NCI-H2107 treated with DMSO at 0.1 percent for 48 hours (cell line): ENCODE measurements at regions not wholly inside any gene's neighbourhood (a gene's known extent, or its start where the extent isn't known, plus 50 kb on each side); places are given as distances from the start of the nearest gene placed in this dataset.
"Not testable (repeated sequence)": the region's sequence is repeated elsewhere in the genome, so short reads cannot be mapped to it uniquely, and the experiment has no call there.

Experiments
- DNase-seq: peaks from one replicate; lab custom pipeline; 2025; ENCODE audit not compliant: unreplicated experiment; lab: John Stamatoyannopoulos, UW

- no peak for DNase-seq
These were observed 339.2 kb downstream of the ADGRL2 start for GRCh38 chr1:82139751-82140468.

DNA sequence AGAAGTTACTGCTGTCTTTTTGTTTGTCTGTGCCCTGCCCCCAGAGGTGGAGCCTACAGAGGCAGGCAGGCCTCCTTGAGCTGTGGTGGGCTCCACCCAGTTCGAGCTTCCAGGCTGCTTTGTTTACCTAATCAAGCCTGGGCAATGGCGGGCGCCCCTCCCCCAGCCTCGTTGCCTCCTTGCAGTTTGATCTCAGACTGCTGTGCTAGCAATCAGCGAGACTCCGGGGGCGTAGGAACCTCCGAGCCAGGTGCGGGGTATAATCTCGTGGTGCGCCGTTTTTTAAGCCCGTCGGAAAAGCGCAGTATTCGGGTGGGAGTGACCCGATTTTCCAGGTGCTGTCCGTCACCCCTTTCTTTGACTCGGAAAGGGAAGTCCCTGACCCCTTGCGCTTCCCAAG, 335.6 kb downstream of the ADGRL2 start:
- not testable (repeated sequence) for DNase-seq

- no peak for DNase-seq
These were observed 325.1 kb downstream of the ADGRL2 start for GRCh38 chr1:82125866-82126265.

GRCh38 chr1:82125119-82125518, 324.4 kb downstream of the ADGRL2 start:
- DNase-seq: no peak

- DNase-seq: no peak
These were observed 320.7 kb downstream of the ADGRL2 start for GRCh38 chr1:82121421-82121820.

- DNase-seq: no peak
These were observed 315.4 kb downstream of the ADGRL2 start for GRCh38 chr1:82116105-82116504.

DNA sequence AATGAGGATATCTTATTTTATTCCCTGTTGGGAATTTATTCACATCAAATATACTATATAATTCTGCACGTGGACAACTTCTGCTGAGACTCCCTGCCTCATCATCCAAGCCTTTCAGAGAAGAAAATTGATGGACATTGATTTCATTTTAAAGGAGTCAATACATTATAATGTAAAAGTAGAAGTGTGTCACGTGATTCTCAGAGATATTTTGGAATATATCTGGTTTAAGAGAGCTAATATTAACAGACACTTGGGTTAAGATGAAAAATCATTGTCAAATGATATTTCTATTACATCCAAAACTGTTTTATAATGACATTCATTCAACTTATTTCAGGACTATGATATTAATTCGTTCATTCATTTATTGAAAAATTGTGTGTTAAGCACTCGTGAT, 314.2 kb downstream of the ADGRL2 start:
- no peak for DNase-seq

- DNase-seq: peak; percentile 71
These were observed 309.9 kb downstream of the ADGRL2 start for GRCh38 chr1:82110366-82111254.

DNA sequence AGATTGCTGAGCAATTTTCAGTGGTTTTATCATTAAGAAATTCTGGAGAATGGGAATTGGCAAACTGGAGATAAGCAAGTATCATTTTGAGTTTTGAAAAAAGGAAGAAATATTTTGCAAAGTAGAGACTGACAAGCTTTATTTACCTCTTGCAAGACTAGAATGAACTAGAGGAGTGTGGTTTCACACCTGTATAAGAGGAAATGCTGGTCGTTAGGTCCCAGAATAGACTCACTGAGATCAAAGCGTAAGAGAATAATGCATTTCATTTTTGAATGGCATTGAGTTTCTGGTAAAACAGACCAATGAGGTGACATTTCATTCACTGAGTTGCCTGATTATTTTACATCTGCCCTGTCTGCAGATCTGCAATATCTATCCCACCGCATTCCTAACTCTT, 308.1 kb downstream of the ADGRL2 start:
- peak; percentile 33 for DNase-seq

DNA sequence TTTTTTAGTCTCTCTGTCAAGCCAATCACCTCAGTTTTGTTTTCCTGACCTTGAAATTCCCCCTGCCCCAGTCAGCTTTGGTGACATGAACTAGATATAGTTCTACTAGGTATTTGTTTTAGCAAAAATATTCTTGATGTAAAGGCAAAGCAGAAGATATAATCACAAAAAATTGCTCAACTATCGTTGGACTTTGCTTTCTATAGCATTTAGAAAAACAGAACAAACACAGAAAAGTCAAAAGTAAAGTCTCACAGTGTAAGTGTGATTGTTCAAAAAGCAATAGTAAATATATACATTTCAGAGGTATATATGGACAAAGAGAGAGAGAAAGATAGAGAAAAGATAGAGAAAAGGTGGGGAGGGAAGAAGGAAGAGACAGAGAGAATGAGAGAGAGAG, 305.9 kb downstream of the ADGRL2 start:
- no peak for DNase-seq

- no peak for DNase-seq
These were observed 298.4 kb downstream of the ADGRL2 start for GRCh38 chr1:82099170-82099569.

GRCh38 chr1:82094136-82094535, 293.4 kb downstream of the ADGRL2 start:
- no peak for DNase-seq

DNA sequence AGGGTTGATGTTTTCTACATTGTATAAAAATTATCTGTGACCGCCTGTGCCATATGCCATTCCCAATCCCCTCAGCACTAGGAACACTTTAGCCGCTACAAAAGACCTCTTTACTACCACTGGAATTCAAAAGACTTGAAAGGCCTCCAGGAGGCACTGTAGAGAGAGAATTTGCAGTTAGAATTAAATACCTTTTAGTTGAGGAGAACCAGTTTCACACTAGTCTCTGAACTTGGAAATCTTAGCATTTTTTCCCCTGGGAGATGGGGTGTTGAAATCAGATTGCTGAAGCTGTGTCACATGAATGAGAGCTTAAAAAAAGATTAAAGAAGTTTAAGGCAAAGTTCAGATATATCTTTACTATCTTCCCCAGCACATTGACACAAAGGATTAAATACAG, 291.0 kb downstream of the ADGRL2 start:
- DNase-seq: no peak

DNA sequence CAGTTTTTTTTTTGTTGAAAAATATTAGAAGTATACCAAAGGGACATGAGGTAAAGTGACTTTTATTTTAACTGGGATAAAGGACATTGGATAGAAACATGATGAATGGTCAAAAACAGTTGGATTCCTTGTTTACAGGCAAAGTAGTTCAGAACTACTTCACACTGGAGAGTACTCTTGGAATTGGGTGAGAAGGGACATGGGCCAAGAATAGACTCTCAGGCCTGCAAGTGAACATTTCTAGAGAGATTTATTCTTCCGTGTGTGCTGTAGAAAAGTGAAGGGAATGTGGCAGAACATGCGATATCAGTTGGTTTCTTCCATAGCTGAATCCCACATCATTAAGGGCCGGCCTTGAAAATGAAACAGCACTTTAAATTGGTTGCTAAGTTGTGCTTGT, 290.5 kb downstream of the ADGRL2 start:
- DNase-seq: no peak

DNA sequence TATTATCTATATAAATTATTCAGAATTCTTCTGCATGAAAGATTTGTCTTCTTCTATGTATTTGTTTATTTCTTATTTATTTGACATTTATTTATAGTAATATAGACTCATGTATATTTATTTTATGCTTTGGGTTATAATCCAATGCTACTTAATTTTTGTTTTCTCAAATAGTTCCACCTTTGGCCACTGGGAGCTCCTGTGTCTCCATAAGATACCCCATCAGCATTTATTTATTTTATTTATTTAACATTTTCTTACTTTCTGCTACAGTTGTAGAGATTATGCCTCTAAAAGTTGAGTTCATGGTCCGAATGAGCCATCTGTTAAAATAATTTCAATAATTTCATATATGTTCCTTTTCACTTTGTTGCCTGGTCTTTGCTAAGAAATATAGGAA, 289.4 kb downstream of the ADGRL2 start:
- no peak for DNase-seq

DNA sequence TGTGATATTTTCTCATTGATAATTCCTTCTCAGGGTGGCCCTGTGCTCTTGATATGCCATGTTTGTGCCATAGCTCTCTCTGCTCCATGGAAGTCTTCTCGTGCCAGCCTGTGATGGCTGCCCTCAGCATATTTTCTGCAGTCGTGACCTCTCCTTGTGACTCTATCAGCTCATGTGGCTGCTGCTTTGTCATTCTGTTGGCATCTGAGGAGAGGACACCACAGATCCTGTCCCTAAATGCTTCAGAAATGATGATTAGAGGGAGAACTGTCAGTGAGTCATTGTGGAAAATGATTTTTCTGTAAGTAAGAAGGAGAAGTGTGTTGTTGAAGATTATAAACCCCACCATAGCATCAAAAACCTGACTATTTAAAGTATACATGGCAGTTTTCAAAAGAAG, 286.0 kb downstream of the ADGRL2 start:
- no peak for DNase-seq

GRCh38 chr1:82079607-82080006, 278.9 kb downstream of the ADGRL2 start:
- DNase-seq: no peak

DNA sequence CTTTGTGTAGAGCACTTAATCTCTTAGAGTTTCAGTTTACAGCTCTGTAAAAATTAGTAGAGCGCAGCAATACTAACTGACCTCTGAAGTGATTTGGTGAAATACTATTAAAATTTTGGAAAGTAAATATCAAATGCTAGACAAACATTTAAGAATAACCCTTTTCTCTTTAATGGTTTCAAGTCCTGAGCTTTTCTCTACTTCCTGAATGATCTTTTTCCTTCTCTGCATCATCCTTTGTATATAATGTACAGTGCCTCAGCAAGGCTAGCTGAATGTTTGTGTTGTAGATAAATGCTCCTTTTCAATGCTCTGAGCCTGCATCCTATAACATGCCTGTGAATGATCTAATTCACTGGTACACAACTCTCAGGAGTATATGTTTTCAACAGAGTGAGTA, 272.9 kb downstream of the ADGRL2 start:
- peak; percentile 40 for DNase-seq

DNA sequence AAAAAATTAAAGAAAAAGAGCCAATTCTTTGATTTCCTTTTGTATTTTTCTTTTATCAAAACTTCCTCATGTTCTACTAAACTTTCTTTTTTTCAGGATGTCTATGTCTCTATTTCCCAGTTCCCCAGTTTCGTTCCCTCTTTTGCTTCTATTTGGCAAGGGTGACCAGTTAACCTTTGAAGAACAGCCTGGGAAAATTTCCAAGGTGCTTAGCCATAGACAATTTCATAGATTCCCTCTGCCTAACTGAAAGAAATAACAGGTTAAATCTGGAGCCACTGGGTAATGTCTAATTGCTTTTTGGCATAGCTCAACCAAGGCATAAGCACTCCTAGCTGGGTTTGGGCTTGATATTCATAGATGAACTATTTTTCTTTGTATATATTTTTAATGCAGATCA, 272.3 kb downstream of the ADGRL2 start:
- peak; percentile 40 for DNase-seq

DNA sequence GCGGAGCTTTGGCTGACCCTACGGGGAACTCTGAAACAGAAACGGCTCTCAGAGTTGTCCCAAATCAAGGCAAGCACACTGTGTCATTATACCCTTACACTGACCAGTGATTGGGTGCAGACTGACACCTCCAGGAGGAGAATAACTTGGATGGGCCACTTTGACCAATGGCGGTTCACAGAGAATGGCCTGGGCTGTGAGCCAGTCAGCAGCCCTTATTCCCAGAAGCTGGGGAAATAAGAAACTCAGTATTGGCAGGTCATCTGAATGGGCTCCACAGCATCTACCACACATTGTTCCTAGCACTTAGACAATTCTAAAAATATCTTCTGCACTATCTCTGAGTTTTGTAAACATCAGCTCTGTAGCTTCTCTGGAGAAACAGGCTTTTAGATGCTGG, 265.2 kb downstream of the ADGRL2 start:
- DNase-seq: no peak

DNA sequence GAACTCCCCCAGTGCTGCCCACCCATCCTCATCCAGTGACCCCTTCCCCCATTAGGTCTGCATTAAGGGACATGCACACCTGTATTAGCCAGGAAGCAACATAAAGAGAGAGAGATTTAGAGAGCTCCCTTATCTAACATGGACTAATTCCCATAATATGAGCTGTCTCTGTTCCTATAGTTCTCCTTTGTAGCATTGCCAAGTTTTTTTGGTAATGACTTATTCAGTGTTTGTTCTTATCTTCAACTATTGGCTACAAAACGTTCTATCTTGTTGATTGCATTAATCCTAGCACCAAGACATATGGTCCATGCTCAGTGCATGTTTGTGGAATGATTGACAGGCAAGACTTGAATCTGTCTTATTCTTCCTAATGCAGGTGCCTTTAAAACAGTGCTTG, 264.0 kb downstream of the ADGRL2 start:
- DNase-seq: no peak

DNA sequence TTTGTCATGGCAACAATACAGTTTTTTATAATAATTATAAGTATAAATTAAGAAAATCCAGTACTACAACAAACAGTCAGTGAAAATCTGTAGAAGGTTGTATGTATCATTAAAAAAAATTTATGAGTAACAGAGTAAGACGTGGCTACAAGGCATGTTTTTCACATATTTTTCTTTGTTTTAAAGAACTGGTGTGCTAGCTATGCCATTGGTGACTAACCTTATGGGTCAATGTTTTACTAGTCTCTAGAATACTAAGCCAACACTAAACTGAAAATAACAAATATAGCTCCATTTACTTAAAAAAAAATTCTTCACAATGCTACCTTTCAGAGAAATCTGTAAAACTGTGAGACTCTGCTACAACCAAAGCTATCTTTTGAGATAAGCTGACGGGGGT, 261.5 kb downstream of the ADGRL2 start:
- DNase-seq: no peak
